HG02798 (cell line): ENCODE measurements at regions not wholly inside any gene's neighbourhood (a gene's known extent, or its start where the extent isn't known, plus 50 kb on each side); places are given as distances from the start of the nearest gene placed in this dataset.

ENCODE experiments used
- ATAC-seq: cut with Tn5 transposase; IDR thresholded peaks from one replicate; pipeline ENCODE4 v1.9.1; 2021; ENCODE audit warnings: mild to moderate bottlenecking; ENCODE audit not compliant: unreplicated experiment, poor library complexity

- no peak for ATAC-seq
These were observed 107.1 kb downstream of the CEBPB start for GRCh38 chr20:50297498-50298376.

- ATAC-seq = no peak
These were observed 108.1 kb downstream of the CEBPB start for GRCh38 chr20:50298554-50299324.

- ATAC-seq = no peak
These were observed 108.6 kb downstream of the CEBPB start for GRCh38 chr20:50299325-50299629.

GRCh38 chr20:50301165-50301564 lies 110.5 kb downstream of the CEBPB start:
- no peak for ATAC-seq

- ATAC-seq = no peak
These were observed 111.1 kb downstream of the CEBPB start for GRCh38 chr20:50301712-50302111.

- no peak for ATAC-seq
These were observed 111.9 kb downstream of the CEBPB start for GRCh38 chr20:50302341-50303057.

- ATAC-seq = no peak
These were observed 113.2 kb downstream of the CEBPB start for GRCh38 chr20:50303573-50304500.

GRCh38 chr20:50304501-50304856 lies 113.8 kb downstream of the CEBPB start:
- no peak for ATAC-seq

GRCh38 chr20:50304923-50305635 lies 114.4 kb downstream of the CEBPB start:
- no peak for ATAC-seq

- ATAC-seq = no peak
These were observed 115.2 kb downstream of the CEBPB start for GRCh38 chr20:50305636-50306477.

- ATAC-seq = no peak
These were observed 116.1 kb downstream of the CEBPB start for GRCh38 chr20:50306478-50307423.

- ATAC-seq = no peak
These were observed 117.5 kb downstream of the CEBPB start for GRCh38 chr20:50308166-50308512.

- ATAC-seq = no peak
These were observed 118.1 kb downstream of the CEBPB start for GRCh38 chr20:50308513-50309279.

- no peak for ATAC-seq
These were observed 118.7 kb downstream of the CEBPB start for GRCh38 chr20:50309280-50309763.

- ATAC-seq = no peak
These were observed 119.4 kb downstream of the CEBPB start for GRCh38 chr20:50309764-50310672.

GRCh38 chr20:50310673-50311051 lies 120.0 kb downstream of the CEBPB start:
- ATAC-seq = no peak
